ENCODE measurements at regions not wholly inside any gene's neighbourhood (a gene's known extent, or its start where the extent isn't known, plus 50 kb on each side); places are given as distances from the start of the nearest gene placed in this dataset.

DNA sequence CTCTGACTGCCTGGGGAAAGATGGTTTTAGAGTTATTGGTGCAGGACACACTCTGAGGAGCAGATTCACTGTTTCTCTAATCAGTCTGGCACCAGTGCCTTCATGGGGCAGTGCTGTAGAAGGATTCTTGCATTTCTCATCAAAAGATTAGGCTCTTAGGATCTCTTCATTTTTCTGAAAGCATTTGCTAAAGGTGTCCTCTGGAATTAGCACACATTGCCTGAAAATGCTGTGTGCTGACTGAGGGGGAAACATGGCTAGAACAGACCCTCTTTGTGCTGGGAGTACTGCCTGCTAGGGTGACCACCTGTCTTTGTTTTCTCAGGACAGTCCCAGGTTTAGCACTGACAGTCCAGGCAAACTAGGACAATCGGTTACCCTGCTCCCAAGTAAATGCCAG is 301.0 kb downstream of the PTEN start:
- DNase-seq (ENCODE audit: low read depth in 1 of 2, low spot score in 1 of 2) = no peak

- no peak for DNase-seq (ENCODE audit: low read depth in 1 of 2, low spot score in 1 of 2)
These were observed 302.4 kb downstream of the PTEN start for GRCh38 chr10:88165849-88166271.

- no peak for DNase-seq (ENCODE audit: low read depth in 1 of 2, low spot score in 1 of 2)
These were observed 305.0 kb downstream of the PTEN start for GRCh38 chr10:88168171-88169036.

- DNase-seq (ENCODE audit: low read depth in 1 of 2, low spot score in 1 of 2) = no peak
These were observed 305.6 kb downstream of the PTEN start for GRCh38 chr10:88169037-88169319.

- no peak for DNase-seq (ENCODE audit: low read depth in 1 of 2, low spot score in 1 of 2)
These were observed 307.2 kb downstream of the PTEN start for GRCh38 chr10:88170628-88171027.

- no peak for DNase-seq (ENCODE audit: low read depth in 1 of 2, low spot score in 1 of 2)
These were observed 308.7 kb downstream of the PTEN start for GRCh38 chr10:88172159-88172558.

GRCh38 chr10:88174391-88174790 is 311.0 kb downstream of the PTEN start:
- DNase-seq (ENCODE audit: low read depth in 1 of 2, low spot score in 1 of 2) = no peak

DNA sequence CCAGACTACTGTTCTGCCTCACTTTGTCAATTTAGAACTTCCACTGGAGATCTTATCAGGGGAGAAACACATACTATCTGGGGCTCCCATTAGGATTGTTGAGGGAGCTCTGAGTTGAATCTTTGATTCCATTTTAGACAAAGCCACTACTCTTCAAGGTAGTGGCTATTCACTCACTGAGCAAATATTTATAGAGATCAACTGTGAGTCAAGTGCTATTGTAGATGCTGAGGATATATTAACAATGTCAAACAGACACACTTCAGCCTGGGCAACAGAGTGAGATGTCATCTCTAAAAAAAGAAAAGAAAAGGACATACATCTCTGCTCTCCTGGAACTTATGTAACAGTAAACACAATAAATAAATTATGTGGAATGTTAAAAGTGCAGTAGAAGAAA is 315.3 kb downstream of the PTEN start:
- DNase-seq (ENCODE audit: low read depth in 1 of 2, low spot score in 1 of 2) = no peak

DNA sequence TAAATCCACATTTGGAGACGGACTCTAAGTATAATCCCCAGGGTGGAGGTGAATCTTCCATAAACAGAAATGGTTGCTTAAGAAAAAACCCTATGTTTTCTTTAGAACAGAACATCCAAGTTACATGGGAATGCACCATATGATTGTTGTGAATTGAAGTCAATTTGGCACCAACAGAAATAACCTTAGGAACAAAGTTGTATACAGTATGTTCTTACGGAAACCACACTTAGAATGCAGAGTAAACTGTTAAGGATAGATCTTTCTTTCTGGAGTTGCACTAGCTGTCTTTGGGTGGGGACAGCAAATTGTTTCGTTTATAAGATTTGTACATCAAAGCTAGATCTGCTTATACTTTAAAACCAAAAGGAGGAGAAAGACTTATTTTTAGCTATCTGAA is 316.4 kb downstream of the PTEN start:
- DNase-seq (ENCODE audit: low read depth in 1 of 2, low spot score in 1 of 2) = no peak

DNA sequence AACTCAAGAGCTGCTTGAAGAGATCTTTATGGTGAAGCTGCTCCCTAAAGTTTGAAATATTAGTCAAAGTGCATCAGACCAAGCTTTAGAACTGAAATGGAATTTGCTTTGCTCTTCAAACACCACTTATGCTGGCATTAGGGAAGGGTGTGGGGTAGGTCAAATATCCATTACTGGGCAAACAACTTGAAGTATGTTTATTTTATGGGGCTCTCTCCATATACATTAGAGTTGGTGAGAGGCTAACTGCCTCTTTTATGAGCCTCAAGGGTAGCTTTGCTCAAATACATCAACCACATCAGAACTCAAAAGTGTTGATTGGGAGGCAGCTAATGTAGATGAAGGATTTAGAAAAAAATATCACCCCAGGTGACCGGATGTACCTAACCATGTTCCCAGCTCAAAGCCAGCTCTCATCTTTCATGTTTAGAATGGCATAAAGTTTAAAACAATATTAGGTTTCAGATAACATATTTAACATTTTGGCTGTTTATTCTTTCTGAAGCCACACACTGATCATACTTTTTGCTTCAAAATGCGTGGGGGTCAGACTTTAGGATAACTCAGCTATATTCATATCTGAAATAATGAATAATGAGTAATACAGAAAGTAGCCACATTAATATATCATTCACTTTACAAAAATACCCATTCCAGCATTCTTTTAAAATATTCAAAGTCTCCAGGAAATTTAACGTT is 318.6 kb downstream of the PTEN start:
- DNase-seq (ENCODE audit: low read depth in 1 of 2, low spot score in 1 of 2) = no peak

DNA sequence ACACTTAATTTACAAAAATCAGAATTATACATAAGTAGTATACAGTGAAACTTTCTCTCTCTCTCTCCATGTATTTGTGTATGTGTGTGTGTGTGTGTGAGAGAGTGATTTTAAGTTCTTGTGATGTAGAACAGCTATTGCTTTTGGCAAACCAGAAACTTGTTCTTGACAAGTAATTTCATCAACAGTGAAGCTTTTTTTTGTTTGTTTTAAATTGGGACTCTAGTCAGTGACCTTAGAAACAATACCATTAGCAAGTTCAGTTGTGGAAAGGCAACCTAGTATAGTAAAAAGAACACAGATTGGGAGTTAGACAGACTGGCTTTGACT is 319.1 kb downstream of the PTEN start:
- no peak for DNase-seq (ENCODE audit: low read depth in 1 of 2, low spot score in 1 of 2)

DNA sequence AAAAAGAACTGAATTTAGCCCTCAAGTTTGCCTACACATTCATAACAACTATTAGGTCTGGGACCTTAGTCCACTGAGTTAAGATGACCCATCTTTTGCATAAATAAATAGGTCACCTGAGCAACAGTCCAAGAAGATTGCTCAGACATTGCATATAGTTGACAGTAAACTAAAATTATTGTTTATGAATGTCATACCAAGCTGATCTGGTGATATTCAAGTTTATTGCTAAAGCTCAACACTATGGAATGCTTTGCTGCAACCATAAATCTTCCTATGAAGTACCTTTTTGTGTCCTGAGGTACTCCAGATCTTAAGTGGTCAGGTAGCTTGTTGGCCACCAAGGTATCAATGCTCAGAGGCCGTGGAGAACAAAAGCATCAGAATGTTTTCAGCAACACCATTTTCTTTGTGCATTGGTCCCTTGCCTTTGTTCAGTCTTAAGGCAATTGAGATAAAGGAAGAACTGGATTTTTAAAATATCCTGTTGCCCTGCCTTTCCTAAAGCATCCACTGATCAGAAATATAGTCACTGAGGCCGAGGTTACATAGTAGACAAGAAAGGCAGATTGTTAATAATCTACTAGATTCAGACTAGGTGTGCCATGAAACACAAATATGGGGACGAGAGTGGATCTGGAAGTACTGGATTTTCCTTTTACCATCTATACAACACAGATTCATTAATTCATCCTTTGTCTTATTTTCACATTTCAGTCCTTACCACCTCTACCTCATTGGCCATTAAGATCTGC is 321.3 kb downstream of the PTEN start:
- no peak for DNase-seq (ENCODE audit: low read depth in 1 of 2, low spot score in 1 of 2)

DNA sequence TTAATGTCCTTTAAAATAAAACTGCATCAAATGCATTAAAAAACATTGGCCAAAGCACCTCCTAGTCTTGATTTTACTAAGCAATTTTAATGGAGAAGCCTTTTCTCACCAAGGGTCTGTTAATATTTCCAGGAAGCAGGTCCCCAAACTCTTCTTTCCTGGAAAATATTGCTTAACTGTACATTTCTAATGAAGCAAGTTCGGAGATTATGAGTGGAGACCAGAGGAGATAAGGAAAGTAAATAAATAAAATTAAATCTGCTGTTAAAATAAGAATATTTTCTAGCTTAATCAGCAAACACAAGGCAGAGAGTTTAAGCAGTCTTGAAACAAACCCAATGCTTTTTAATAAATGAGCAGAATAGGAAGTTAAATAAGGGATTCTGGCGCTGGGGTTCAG is 322.4 kb downstream of the PTEN start:
- no peak for DNase-seq (ENCODE audit: low read depth in 1 of 2, low spot score in 1 of 2)

DNA sequence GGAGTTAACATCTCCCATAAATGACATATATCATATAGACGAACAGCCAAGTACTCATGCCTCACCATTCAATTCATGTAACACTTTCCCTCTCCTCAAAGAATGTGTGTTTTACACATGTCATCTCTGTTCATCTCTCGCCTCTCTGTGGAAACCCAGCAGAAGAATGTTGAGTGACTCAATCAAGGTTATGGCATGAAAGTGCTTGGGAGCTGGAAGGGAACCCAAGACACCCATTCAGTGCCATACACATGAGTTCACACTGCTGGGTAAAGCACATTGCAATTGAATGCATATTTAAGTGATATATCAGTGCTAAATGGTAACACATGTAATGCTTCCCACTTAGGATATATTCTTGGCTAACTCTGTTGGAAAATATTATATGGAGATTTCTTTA is 322.9 kb downstream of the PTEN start:
- DNase-seq (ENCODE audit: low read depth in 1 of 2, low spot score in 1 of 2) = no peak

GRCh38 chr10:88187472-88187871 is 324.0 kb downstream of the PTEN start:
- no peak for DNase-seq (ENCODE audit: low read depth in 1 of 2, low spot score in 1 of 2)

- DNase-seq (ENCODE audit: low read depth in 1 of 2, low spot score in 1 of 2) = no peak
These were observed 326.7 kb downstream of the PTEN start for GRCh38 chr10:88190123-88190522.

GRCh38 chr10:88190540-88191235 is 327.3 kb downstream of the PTEN start:
- DNase-seq (ENCODE audit: low read depth in 1 of 2, low spot score in 1 of 2) = no peak

DNA sequence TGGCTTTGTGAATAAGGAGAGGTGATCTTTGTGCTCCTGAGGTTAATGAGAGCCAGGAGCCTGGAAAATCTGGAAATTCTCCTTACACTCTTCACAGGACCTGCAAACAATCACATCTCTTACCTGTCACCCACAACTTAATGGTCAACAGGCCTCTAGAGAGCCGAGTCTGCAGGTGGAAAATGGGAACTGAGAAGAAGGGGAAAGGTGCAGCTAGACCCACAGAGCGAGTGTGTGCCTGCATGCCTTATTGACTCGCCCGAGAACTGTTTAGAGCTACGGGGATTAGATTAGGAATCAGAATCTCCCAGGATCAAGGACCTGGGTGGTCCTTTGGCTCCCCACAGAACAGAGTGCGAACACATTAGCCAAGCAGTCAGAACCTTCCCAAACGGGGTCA is 329.6 kb downstream of the PTEN start:
- DNase-seq (ENCODE audit: low read depth in 1 of 2, low spot score in 1 of 2) = no peak

DNA sequence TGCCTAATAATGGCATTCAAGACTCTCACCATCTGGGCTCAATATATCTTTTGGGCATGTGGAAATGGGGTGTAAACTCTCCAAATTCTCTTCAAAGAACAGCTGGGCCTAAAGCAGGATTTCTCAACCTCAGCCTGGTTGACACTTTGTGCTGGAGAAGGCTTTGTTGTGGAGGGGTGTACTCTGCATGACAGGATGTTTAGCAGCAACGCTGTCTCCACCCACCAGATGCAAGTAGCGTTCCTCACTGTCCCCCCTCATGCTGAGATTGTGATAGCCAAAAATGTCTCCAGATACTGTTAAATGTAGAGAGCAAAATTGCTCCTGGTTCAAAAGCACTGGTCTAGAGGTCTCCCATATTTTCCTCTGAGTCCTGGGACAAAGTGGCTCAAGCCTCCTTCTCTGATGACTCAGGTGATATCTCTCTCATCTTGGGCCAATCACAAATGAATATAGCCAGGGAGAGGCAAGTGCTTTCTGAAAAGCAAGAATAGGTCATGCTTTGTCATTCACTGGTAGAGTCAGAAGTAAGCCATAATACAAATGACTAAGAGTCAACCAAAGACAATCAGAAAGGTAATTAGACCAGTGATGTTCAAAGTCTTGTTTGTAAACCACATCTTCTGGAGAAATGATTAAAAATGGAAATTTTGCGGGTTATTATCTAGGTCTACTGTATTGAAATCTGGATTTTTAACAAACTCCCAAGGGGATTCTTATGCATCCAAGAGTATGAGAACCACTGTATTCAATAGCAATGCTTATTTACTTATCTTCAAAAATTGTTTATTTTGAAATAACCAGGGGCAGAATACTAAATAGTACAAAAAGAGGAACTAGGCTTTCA is 330.8 kb downstream of the PTEN start:
- peak; percentile 6 to 8 for DNase-seq (ENCODE audit: low read depth in 1 of 2, low spot score in 1 of 2)

GRCh38 chr10:88194961-88195367 is 331.5 kb downstream of the PTEN start:
- no peak for DNase-seq (ENCODE audit: low read depth in 1 of 2, low spot score in 1 of 2)

- DNase-seq (ENCODE audit: low read depth in 1 of 2, low spot score in 1 of 2) = no peak
These were observed 332.4 kb downstream of the PTEN start for GRCh38 chr10:88195841-88196240.
